SK-N-SH (cell line): ENCODE measurements at regions not wholly inside any gene's neighbourhood (a gene's known extent, or its start where the extent isn't known, plus 50 kb on each side); places are given as distances from the start of the nearest gene placed in this dataset.
A peak's percentile ranks its signal among the peaks of the same experiment; 100 is the strongest.
"Not testable (repeated sequence)": the region's sequence is repeated elsewhere in the genome, so short reads cannot be mapped to it uniquely, and the experiment has no call there.

ENCODE experiments used
- CTCF ChIA-PET: fragments of 300-600, 350-600 bp; formaldehyde crosslinking; extraction: SDS; loops from one replicate; lab custom pipeline; 2021; lab: Yijun Ruan, JAX
- POLR2A ChIA-PET: fragments of 350-600 bp; sonication (Branson Sonifier 250); formaldehyde crosslinking; extraction: SDS; loops from one replicate; lab custom pipeline; 2020; ENCODE audit warnings: antibody characterized with exemption, inconsistent platforms; lab: Yijun Ruan, JAX
- DNase-seq: peaks from one replicate; pipeline ENCODE4 v3.0.0; 2012
- H2AFZ ChIP-seq: fragments of 200-600 bp; sonication (generic); 2 replicates; pipeline ENCODE4 v1.8.1; 2016; ENCODE audit warnings: antibody characterized with exemption, mild to moderate bottlenecking, low read depth
- H3F3A ChIP-seq: fragments of 200-600 bp; sonication (generic); replicated peaks from 2 replicates; pipeline ENCODE3; 2016; ENCODE audit warnings: antibody characterized with exemption, mild to moderate bottlenecking; ENCODE audit not compliant: insufficient read depth
- H3K27ac ChIP-seq, 2 experiments: fragments of 200-500 bp in 1 of 2; fragments of 200-600 bp in 1 of 2; sonication (Bioruptor generic) in 1 of 2; sonication (generic), shearing (Covaris generic) in 1 of 2; 2 replicates each; pipeline versions ENCODE4 v1.5.1 to v1.6.1; 2014 to 2016; ENCODE audit warnings: low read depth in 2 of 2, inconsistent platforms in 1 of 2, low read length in 1 of 2, mild to moderate bottlenecking in 1 of 2, mixed read lengths in 1 of 2
- H3K27me3 ChIP-seq: fragments of 200-600 bp; sonication (generic), shearing (Covaris generic); 2 replicates; pipeline ENCODE4 v1.6.1; 2016; ENCODE audit warnings: mixed run types; ENCODE audit not compliant: insufficient read depth
- H3K36me3 ChIP-seq, 2 experiments: fragments of 200-500 bp in 1 of 2; fragments of 200-600 bp in 1 of 2; sonication (Bioruptor generic) in 1 of 2; sonication (generic) in 1 of 2; replicated peaks in 1 of 2; 2 replicates each; pipeline versions ENCODE3 to v1.5.1; 2014 to 2016; ENCODE audit warnings: low read length in 1 of 2, mild to moderate bottlenecking in 1 of 2; ENCODE audit not compliant: insufficient read depth in 2 of 2, control insufficient read depth in 1 of 2
- H3K4me1 ChIP-seq, 2 experiments: fragments of 200-500 bp in 1 of 2; fragments of 200-600 bp in 1 of 2; sonication (Bioruptor generic) in 1 of 2; sonication (generic), shearing (Covaris generic) in 1 of 2; 2 replicates each; pipeline versions ENCODE4 v1.5.1 to v1.6.1; 2014 to 2016; ENCODE audit warnings: low read depth in 1 of 2, low read length in 1 of 2, mixed run types in 1 of 2; ENCODE audit not compliant: insufficient read depth in 2 of 2, control insufficient read depth in 1 of 2
- H3K4me2 ChIP-seq: fragments of 200-600 bp; sonication (generic), shearing (Covaris generic); 2 replicates; pipeline ENCODE4 v1.6.1; 2017; ENCODE audit warnings: mixed run types
- H3K4me3 ChIP-seq, 2 experiments: fragments of 200-500 bp in 1 of 2; fragments of 200-600 bp in 1 of 2; sonication (Bioruptor generic) in 1 of 2; sonication (generic), shearing (Covaris generic) in 1 of 2; 2 replicates each; pipeline versions ENCODE4 v1.5.1 to v1.8.1; 2014 to 2016; ENCODE audit warnings: low read depth in 2 of 2, inconsistent platforms in 1 of 2, low read length in 1 of 2, mild to moderate bottlenecking in 1 of 2, mixed read lengths in 1 of 2, moderate library complexity in 1 of 2
- H3K79me2 ChIP-seq: fragments of 200-600 bp; sonication (generic); 2 replicates; pipeline ENCODE4 v1.8.1; 2017; ENCODE audit warnings: mild to moderate bottlenecking; ENCODE audit not compliant: insufficient read depth
- H3K9ac ChIP-seq: fragments of 200-600 bp; sonication (generic); 2 replicates; pipeline ENCODE4 v1.6.1; 2017; ENCODE audit warnings: mixed run types
- H3K9me2 ChIP-seq: fragments of 200-600 bp; sonication (generic); 2 replicates; pipeline ENCODE4 v1.6.1; 2017; ENCODE audit warnings: mixed run types
- H3K9me3 ChIP-seq: fragments of 200-600 bp; sonication (generic); 2 replicates; pipeline ENCODE4 v1.6.1; 2017; ENCODE audit warnings: mixed run types, mild to moderate bottlenecking, moderate library complexity
- H4K20me1 ChIP-seq: fragments of 200-600 bp; sonication (generic); 2 replicates; pipeline ENCODE4 v1.6.1; 2017; ENCODE audit warnings: mild to moderate bottlenecking, mixed run types; ENCODE audit not compliant: insufficient read depth
- CHD2 ChIP-seq: fragments of 150-350 bp; IDR thresholded peaks from 2 replicates; pipeline ENCODE4 v1.6.1; 2018; ENCODE audit warnings: low read length; ENCODE audit not compliant: partially characterized antibody
- CTCF ChIP-seq: fragments of 200-600 bp; sonication (generic); IDR thresholded peaks from 2 replicates; pipeline ENCODE4 v1.6.1; 2017; ENCODE audit warnings: antibody characterized with exemption, mild to moderate bottlenecking, moderate library complexity
- JUND ChIP-seq: IDR thresholded peaks from 2 replicates; pipeline ENCODE4 v1.4.0; 2012
- NRF1 ChIP-seq: IDR thresholded peaks from 2 replicates; pipeline ENCODE4 v1.6.1; 2012; ENCODE audit warnings: low read depth, mild to moderate bottlenecking, low read length
- PBX3 ChIP-seq: IDR thresholded peaks from 2 replicates; pipeline ENCODE4; 2012
- RFX5 ChIP-seq: IDR thresholded peaks from 2 replicates; pipeline ENCODE4 v1.6.1; 2012; ENCODE audit warnings: mild to moderate bottlenecking, improper control_type of control experiment, low read length
- SMC3 ChIP-seq: IDR thresholded peaks from 2 replicates; pipeline ENCODE4 v1.6.1; 2012; ENCODE audit warnings: low read depth, low read length, improper control_type of control experiment
- TEAD4 ChIP-seq: IDR thresholded peaks from 2 replicates; pipeline ENCODE4 v1.4.0; 2012; ENCODE audit warnings: mild to moderate bottlenecking, borderline replicate concordance; ENCODE audit not compliant: insufficient read depth
- WGBS: methylation state at CpG from one replicate; pipeline ENCODE4 v1.1.6; 2017; ENCODE audit warnings: low lambda C conversion rate; 5-methylcytosine and 5-hydroxymethylcytosine counted together

- Histone ChIP-seq H3K9me3 (no peaks in the 10 kb centered on the region; the same call in 1 of the 2 replicates), H3K9me2 (peaks cover 5% of the 10 kb centered on the region; the same call in 1 of the 2 replicates), H4K20me1 (no peaks in the 10 kb centered on the region), H3F3A (no peaks in the 10 kb centered on the region), H3K9ac (no peak overlapping the region), H3K27me3 (no peaks in the 10 kb centered on the region), H3K4me2 (no peak overlapping the region), H3K4me1 (no peaks in the 10 kb centered on the region), H3K4me3 (no peak overlapping the region), H2AFZ (no peak overlapping the region), H3K79me2 (no peaks in the 10 kb centered on the region), H3K27ac (no peak overlapping the region), H3K36me3 (no peaks in the 10 kb centered on the region)
- WGBS: 60% methylated on average over 1 of the region's 1 CpG
- ChIA-PET POLR2A (no interaction called here), CTCF (no interaction called here)
- DNase-seq: no peak
- TF ChIP-seq CTCF: no peak
- TF ChIP-seq TEAD4: no peak
- no peak for TF ChIP-seq CHD2
Observed at GRCh38 chr2:186382932-186383331, 103.1 kb upstream of the ZC3H15 start.

- no peaks in the 10 kb centered on the region for H3K27me3 ChIP-seq
- no peak for DNase-seq
- ChIA-PET POLR2A (no interaction called here), CTCF (no interaction called here)
- H3K9me3 ChIP-seq: no peaks in the 10 kb centered on the region; the same call in 1 of the 2 replicates
- no peak overlapping the region for H3K27ac ChIP-seq
- peaks cover 5% of the 10 kb centered on the region; the same call in 1 of the 2 replicates for H3K9me2 ChIP-seq
- TF ChIP-seq RFX5 (peak; percentile 52), PBX3 (no peak), JUND (no peak), NRF1 (no peak), SMC3 (no peak)
- H3K4me3 ChIP-seq: no peak overlapping the region
- H3K9ac ChIP-seq: no peak overlapping the region
- H4K20me1 ChIP-seq: no peaks in the 10 kb centered on the region
- no peak overlapping the region for H3K4me2 ChIP-seq
- no peaks in the 10 kb centered on the region for H3F3A ChIP-seq
- H3K4me1 ChIP-seq: no peaks in the 10 kb centered on the region
- no peak overlapping the region for H2AFZ ChIP-seq
- H3K36me3 ChIP-seq: no peaks in the 10 kb centered on the region
- no peaks in the 10 kb centered on the region for H3K79me2 ChIP-seq
Observed at GRCh38 chr2:186384226-186384625, 101.8 kb upstream of the ZC3H15 start.

GRCh38 chr2:186385638-186386201, 100.3 kb upstream of the ZC3H15 start:
- H3K27me3 ChIP-seq, H3F3A ChIP-seq, H3K9me3 ChIP-seq, H3K4me1 ChIP-seq, H4K20me1 ChIP-seq, H2AFZ ChIP-seq, POLR2A ChIA-PET, H3K27ac ChIP-seq, DNase-seq, H3K4me3 ChIP-seq, H3K9me2 ChIP-seq, CTCF ChIA-PET, H3K4me2 ChIP-seq, H3K9ac ChIP-seq, H3K79me2 ChIP-seq, H3K36me3 ChIP-seq: not testable (repeated sequence)
- WGBS: 73% methylated on average over 4 of the region's 4 CpGs
